Colonic mucosa (tissue), 4 donors: ENCODE measurements at regions not wholly inside any gene's neighbourhood (a gene's known extent, or its start where the extent isn't known, plus 50 kb on each side); places are given as distances from the start of the nearest gene placed in this dataset.

Source experiments
- DNase-seq: peaks from one replicate; pipeline ENCODE4 v3.0.0-alpha.2; 2020
- H3K27ac ChIP-seq: fragments of 200-600 bp; one replicate; pipeline ENCODE4 v1.8.0; 2021
- H3K27me3 ChIP-seq: fragments of 200-600 bp; one replicate; pipeline ENCODE4 v1.8.0; 2021
- H3K36me3 ChIP-seq: fragments of 200-600 bp; one replicate; pipeline ENCODE4 v1.8.0; 2021
- H3K4me1 ChIP-seq: fragments of 200-600 bp; one replicate; pipeline ENCODE4 v1.8.0; 2021; ENCODE audit warnings: mild to moderate bottlenecking
- H3K4me3 ChIP-seq: fragments of 200-600 bp; one replicate; pipeline ENCODE4 v1.8.0; 2021
- H3K9ac ChIP-seq, 2 donors: one replicate each; pipeline ENCODE4 v1.7.0; 2013; ENCODE audit warnings: control low read depth in 2 of 2, low read depth in 2 of 2, low read length in 2 of 2
- H3K9me3 ChIP-seq: fragments of 200-600 bp; one replicate; pipeline ENCODE4 v1.8.0; 2021
- intact Hi-C: fragments of 100-400 bp; cut with DNase I; formaldehyde crosslinking; loops from one replicate; pipeline ENCODE4 v1.14.1; 2022
- TF ChIP-seq, protein P1 (sequence below): fragments of 200-600 bp; IDR thresholded peaks from one replicate; pipeline ENCODE4 v1.8.0; 2022; ENCODE audit warnings: antibody characterized with exemption, mild to moderate bottlenecking
- donor health status: healthy.
- donor health status: DM: no; HTN: no; CAD: no.
- donor health status: DM: no; HTN: no; CAD: no.

DNA sequence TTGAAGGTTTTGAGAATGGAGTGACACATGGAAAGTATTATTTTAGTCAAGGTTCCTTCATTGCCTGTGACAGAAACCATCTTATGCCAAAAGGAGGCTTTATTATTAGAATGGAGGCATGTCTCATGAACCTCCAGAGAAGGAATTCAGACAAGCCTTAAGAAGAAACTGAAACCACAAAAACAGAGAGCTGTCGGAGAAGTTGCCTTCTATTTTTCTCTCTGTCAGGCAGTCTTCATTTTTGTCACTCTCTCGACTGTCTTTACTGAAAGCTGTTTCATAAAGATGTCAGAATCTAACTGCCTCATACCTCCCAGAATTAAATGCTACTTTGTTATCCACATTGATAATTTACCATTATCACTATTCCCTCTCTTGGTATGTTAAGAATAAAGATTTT is 434.7 kb upstream of the ADGRL4 start:
- H3K27me3 ChIP-seq = no peaks in the 10 kb centered on the region
- no peak for DNase-seq
- TF ChIP-seq, protein P1, sequence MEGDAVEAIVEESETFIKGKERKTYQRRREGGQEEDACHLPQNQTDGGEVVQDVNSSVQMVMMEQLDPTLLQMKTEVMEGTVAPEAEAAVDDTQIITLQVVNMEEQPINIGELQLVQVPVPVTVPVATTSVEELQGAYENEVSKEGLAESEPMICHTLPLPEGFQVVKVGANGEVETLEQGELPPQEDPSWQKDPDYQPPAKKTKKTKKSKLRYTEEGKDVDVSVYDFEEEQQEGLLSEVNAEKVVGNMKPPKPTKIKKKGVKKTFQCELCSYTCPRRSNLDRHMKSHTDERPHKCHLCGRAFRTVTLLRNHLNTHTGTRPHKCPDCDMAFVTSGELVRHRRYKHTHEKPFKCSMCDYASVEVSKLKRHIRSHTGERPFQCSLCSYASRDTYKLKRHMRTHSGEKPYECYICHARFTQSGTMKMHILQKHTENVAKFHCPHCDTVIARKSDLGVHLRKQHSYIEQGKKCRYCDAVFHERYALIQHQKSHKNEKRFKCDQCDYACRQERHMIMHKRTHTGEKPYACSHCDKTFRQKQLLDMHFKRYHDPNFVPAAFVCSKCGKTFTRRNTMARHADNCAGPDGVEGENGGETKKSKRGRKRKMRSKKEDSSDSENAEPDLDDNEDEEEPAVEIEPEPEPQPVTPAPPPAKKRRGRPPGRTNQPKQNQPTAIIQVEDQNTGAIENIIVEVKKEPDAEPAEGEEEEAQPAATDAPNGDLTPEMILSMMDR = no peak
- no peaks in the 10 kb centered on the region for H3K36me3 ChIP-seq
- no peaks in the 10 kb centered on the region for H3K9me3 ChIP-seq
- H3K4me1 ChIP-seq = no peaks in the 10 kb centered on the region
- H3K9ac ChIP-seq = no peak overlapping the region
- intact Hi-C loops = no loop called here
- H3K4me3 ChIP-seq = no peak overlapping the region
- no peak overlapping the region for H3K27ac ChIP-seq

DNA sequence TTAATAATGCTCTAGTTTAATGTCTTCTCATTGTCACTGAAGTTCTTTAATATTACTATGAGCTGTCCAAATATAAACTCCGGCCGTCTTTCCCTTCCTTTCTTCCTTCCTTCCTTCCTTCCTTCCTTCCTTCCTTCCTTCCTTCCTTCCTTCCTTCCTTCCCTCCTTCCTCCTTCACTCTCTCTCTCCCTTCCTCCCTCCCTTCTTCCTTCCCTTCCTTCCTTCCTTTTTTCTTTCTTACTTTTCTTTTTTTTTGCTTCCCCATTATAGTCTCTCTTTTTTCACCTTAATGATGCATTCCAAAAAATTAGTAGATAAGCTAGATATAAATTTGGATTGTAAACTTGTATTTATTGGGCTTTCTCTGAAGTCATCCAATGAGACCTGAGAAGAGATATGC is 431.0 kb upstream of the ADGRL4 start:
- Histone ChIP-seq H3K9me3 (no peaks in the 10 kb centered on the region), H3K9ac (no peak overlapping the region), H3K27me3 (no peaks in the 10 kb centered on the region), H3K4me3 (no peak overlapping the region), H3K27ac (no peak overlapping the region), H3K4me1 (no peaks in the 10 kb centered on the region), H3K36me3 (no peaks in the 10 kb centered on the region)
- TF ChIP-seq, protein P1 = no peak
- no peak for DNase-seq
- intact Hi-C loops = no loop called here

DNA sequence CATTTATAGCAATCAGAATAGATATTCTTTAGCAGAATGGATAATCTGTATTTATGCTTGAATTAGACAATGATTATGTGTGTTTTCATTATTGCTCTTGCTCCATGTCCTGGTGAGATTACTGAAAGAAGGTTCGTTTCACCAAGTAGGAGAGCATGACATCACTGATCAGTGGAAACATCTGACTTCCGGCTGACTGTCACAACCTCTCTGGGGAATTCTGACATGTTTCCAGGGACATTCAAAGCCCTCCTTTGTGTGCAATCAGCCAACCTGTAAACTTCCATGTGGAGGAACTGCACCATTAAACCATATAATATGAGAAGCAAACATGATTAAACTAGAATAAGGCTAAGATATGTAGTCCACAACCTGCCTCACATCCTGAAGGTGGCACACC is 424.8 kb upstream of the ADGRL4 start:
- TF ChIP-seq, protein P1 = no peak
- no peaks in the 10 kb centered on the region for H3K27me3 ChIP-seq
- no peaks in the 10 kb centered on the region for H3K36me3 ChIP-seq
- no peak overlapping the region for H3K4me3 ChIP-seq
- intact Hi-C loops = no loop called here
- no peak overlapping the region for H3K27ac ChIP-seq
- H3K4me1 ChIP-seq = no peaks in the 10 kb centered on the region
- no peak overlapping the region for H3K9ac ChIP-seq
- DNase-seq = no peak
- no peaks in the 10 kb centered on the region for H3K9me3 ChIP-seq

DNA sequence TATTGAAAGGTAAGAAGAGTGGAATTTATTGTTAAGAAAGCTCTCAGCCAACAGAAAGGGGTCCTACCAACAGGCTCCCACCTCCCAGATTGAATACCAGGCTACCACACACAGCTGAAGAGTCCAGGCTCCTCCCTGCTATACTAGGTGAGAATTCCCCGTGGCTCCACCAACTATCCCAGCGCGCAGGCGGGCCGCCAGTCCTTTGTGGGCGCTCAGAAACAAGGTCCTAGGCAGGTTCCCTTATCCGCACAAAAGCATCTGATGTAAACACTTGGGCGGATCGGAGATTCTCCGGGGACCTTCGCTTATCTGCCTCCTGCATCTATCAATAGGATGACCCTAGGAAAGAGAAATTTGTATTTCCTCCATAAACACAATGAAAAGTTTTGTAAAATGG is 423.9 kb upstream of the ADGRL4 start:
- TF ChIP-seq, protein P1 = no peak
- no peaks in the 10 kb centered on the region for H3K9me3 ChIP-seq
- H3K4me3 ChIP-seq = no peak overlapping the region
- H3K36me3 ChIP-seq = no peaks in the 10 kb centered on the region
- no peaks in the 10 kb centered on the region for H3K27me3 ChIP-seq
- H3K27ac ChIP-seq = no peak overlapping the region
- no peak for DNase-seq
- H3K4me1 ChIP-seq = no peaks in the 10 kb centered on the region
- no peak overlapping the region for H3K9ac ChIP-seq
- intact Hi-C loops = no loop called here

DNA sequence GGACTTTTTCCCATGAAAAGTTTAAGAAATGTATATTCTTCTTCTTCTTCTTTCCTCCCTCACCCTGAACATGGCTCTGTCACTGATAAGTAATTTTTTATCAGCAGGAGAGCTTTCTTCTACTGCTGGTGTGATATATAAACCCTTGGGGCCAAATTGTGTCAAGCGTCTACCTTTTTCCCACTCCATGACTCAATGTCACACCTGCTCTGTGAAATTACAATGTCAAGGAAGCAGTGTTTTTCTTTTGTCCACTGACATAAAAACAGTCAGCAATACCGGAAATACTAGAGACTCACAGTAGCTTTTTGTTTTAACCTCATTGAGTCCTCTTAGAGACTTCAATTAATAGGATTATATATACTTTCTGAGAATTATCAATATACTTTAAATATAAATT is 416.2 kb upstream of the ADGRL4 start:
- H3K27me3 ChIP-seq = no peaks in the 10 kb centered on the region
- intact Hi-C loops = no loop called here
- no peaks in the 10 kb centered on the region for H3K9me3 ChIP-seq
- DNase-seq = no peak
- no peak overlapping the region for H3K27ac ChIP-seq
- H3K9ac ChIP-seq = no peak overlapping the region
- H3K36me3 ChIP-seq = no peaks in the 10 kb centered on the region
- H3K4me1 ChIP-seq = no peaks in the 10 kb centered on the region
- no peak overlapping the region for H3K4me3 ChIP-seq
- TF ChIP-seq, protein P1 = no peak

DNA sequence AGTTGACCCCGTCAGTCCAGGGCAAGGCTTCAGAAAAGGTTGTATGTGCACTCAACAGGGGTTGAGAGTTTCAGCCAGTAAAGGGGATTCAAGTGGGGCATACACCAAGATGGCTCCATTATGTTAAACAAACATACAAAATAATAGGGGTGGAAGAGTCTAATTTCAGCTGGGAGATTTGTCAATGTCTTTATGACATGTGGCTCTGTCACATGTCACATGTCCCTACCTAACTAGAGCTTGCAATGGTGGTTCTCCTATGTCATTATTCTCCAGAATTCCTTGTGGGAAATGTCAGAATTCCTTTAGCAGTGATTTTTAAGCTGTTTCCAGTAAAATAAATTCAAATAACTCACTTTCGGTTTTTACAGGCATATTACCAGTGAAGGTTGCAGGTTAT is 392.0 kb upstream of the ADGRL4 start:
- Histone ChIP-seq H3K4me3 (no peak overlapping the region), H3K36me3 (no peaks in the 10 kb centered on the region), H3K9me3 (no peaks in the 10 kb centered on the region), H3K27me3 (no peaks in the 10 kb centered on the region), H3K4me1 (no peaks in the 10 kb centered on the region), H3K9ac (no peak overlapping the region), H3K27ac (no peak overlapping the region)
- TF ChIP-seq, protein P1 = no peak
- no peak for DNase-seq
- intact Hi-C loops = no loop called here
